ENCODE measurements at regions not wholly inside any gene's neighbourhood (a gene's known extent, or its start where the extent isn't known, plus 50 kb on each side); places are given as distances from the start of the nearest gene placed in this dataset.

- no peak for DNase-seq
These were observed 50.0 kb downstream of the PABIR2 start for GRCh38 chrX:134747006-134747405.

DNA sequence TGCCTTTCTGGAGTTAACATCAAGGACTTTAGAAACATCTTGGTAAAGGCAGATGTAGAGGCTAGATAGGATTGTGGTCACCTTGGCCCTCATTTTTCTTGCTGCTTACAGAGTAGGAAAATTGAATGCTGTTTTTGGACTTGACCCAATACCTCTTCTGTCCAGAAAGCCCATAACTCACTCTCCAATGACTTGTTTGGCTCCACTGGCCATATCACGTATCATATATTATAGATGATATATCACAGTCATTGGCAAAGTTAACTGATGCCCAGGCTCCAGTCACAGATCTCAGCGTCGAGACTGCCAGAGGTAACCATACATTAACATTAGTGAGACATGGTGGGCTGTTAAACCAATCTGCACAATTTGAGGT lies 50.6 kb downstream of the PABIR2 start:
- DNase-seq = no peak

DNA sequence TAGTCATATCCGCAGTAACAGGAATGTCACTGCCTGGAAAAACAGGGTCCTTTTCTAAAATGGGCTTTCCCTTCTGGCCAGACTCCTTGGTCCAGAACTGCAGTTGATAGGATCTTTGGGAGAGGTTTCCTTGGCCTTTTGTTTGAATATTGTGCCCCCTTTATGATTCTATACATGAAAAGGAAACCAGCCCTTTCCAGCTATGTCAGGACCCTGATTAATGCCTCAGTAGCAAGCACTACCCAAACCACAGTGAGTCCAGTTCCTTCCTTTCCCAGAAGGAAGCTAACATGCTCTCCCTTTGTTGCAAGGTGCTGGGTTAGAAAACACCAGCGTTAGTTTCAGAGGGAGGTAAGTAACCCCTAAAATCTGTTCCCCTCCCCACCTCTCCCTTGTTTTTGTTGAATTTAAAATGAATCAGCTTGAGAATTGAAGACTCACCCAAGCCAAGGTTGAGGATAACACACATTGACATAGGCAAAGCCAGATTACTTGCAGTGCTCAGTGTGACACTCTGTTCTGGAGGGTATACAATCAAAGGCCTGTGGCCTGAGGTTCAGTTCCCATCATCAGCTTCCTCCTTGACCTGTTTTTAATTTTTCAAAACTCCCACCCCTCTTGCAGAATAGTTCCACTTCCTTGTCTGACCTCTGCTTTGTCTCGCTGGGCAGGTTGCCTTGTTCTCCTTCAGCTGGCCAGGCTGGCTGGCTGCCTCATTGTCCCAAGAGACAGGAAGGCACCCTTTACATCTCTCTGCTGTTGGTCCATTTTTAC lies 51.2 kb downstream of the PABIR2 start:
- no peak for DNase-seq

GRCh38 chrX:134743091-134743490 lies 53.9 kb downstream of the PABIR2 start:
- no peak for DNase-seq

DNA sequence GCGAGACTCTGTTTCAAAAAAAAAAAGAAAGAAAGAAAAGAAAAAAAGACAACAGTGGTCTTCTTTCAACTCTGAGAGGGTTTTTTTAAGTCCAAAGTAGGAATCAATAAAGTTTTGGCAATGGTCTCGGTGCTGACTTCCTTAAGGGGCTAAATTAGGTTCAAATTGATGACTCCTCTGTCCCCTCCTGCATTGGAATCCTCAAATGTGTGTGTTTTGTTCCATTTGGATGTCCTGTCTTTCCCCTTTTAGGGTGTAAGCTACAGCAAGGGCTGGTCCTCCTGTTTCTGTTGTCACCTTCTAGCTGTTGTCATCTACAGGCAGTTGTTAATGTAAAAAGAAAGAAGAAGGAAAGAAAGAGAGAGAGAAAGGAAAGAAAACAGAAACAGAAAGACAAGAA lies 54.4 kb downstream of the PABIR2 start:
- no peak for DNase-seq

DNA sequence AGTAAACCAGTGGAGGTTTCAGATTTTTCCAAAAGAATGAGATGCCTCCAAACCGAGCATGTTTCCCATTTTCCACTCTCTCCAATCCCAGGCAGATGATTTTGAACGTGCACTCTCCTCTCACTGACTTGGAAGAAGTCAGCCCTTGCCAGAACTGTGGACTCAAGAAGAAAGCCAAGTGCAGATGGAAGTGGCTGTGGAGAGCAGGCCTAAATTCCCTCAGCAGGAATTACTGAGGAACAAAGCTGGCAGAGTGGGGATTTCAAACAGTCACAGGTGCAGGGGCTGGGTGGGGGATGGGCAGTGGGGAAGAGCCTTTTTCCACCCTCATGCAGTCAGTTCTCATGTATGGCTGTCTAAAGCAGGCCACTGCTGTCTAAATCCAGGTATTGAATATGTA lies 55.3 kb downstream of the PABIR2 start:
- no peak for DNase-seq

GRCh38 chrX:134738986-134739740 lies 57.8 kb downstream of the PABIR2 start:
- DNase-seq = no peak

- no peak for DNase-seq
These were observed 58.6 kb downstream of the PABIR2 start for GRCh38 chrX:134738445-134738844.

- no peak for DNase-seq
These were observed 59.2 kb downstream of the PABIR2 start for GRCh38 chrX:134737721-134738369.

DNA sequence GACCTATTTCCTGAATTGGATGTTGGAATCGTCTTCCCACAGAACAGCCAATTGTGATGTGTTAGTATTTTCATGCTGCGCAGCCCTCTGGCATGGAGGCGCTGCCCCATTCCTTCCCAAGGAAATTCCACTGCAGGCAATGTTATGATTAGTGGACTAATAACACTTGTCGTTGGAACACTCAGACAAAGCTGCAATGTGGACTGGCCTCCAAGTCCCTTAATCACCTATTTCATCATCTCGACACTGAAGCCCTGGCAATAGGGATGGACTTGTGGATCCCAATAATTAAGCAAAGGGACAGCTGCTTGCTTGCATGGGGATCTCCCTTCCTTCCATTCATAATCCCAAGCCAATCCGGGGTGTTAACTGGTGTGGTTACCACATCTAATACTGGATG lies 59.9 kb downstream of the PABIR2 start:
- no peak for DNase-seq

DNA sequence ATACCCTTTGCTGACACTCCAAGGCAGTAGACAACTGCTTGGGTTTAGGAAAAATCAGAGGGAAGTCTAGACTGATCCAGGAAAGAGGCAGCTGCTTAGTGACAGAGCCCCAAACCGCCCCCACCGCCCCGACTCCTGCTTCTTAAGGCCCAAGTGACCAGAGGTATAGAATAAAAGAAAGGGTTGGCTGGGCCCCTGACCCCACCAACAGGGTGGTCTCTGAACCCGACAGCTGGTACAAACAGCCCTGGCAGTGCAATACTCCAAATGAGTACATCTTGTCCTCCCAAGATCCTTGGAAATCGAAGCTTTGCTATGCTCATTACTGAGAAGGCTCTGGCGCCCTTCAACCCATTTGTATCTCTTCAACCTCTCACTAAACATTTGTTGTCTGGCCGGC lies 60.6 kb downstream of the PABIR2 start:
- DNase-seq = no peak

DNA sequence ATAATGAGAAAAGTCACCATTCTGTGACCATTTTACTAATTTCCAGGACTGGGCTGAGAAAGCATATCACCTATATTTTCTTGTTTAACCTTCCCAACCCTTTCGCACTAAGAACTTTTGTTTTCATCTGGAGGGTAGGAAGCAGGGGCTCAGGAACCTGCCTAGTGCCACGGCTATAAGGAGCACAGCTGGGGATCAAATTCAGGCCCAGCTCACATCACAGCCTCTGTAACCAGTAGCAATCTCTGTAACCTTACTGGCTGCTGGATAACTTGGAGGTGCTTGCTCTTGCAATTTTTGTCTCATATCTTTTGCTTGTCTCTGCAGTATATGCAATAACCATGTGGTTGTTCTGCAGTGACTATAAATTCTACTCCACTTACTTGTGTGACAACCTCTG lies 62.0 kb downstream of the PABIR2 start:
- no peak for DNase-seq

GRCh38 chrX:134734466-134734952 lies 62.5 kb downstream of the PABIR2 start:
- no peak for DNase-seq

- DNase-seq = no peak
These were observed 63.4 kb downstream of the PABIR2 start for GRCh38 chrX:134733591-134733990.

DNA sequence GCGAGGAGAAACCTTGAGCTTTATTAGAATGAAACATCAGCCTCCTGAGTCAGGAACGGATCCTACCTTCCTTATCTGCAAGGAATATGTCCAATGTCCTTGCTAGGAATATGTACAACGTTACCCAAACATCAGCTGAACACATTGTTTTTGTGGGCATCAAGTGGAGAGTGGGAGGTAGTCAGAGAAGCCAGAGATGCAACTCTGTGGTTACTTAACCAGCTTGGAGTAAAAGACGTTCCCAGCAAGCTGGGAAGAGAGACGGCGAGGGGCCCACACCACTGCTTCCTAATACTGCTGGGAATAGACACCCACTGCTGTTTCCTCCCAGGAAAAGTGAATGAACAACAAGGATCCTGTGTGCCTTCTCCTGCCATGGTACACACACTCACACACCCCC lies 64.3 kb downstream of the PABIR2 start:
- DNase-seq = no peak

DNA sequence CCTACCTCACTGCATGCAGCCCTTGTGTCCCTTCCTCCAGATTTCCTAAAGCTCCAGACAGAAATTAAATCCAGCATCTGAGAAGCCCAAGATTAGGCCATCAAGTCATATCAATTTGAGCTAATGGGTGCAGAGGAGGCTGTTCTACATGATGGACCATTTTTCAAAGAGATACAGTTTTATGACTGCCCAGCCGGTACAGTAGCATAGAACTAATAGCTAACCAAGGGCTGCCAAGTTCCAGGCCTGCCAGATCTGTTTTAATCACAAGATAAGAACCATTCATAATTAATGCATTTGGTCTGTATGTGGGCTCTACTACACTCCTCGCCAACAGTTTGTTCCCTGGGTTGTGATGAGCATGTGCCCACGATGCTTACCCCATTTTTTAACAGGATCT lies 64.9 kb downstream of the PABIR2 start:
- no peak for DNase-seq

GRCh38 chrX:134727363-134727762 lies 69.1 kb upstream of the PLAC1 start:
- no peak for DNase-seq

DNA sequence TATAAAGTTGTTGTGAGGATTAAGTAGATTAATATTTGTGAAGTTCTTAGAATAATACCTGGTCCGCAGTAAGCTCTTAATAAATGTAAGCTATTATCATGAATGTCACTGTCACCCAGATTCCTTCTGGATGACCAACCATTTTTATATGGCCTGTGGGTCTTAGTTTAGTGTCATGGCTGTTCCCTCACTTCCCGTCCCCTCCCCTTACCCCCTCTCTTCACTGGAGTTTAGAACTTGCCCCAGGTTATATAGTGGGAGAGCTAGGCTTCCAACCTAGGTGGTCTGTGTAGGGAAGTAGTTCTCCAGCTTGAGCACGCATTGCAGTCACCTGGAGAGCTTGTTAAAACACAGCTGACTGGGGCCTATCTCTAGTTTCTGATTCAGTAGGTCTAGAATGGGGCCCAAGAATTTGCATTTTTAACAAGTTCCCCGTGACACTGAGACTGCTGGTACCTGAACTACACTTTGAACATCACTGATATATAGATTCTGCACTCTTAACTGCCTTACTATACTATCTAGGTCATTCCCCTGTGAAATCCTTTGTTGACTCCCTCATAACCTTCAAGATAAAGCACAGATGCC lies 66.9 kb upstream of the PLAC1 start:
- DNase-seq = no peak

DNA sequence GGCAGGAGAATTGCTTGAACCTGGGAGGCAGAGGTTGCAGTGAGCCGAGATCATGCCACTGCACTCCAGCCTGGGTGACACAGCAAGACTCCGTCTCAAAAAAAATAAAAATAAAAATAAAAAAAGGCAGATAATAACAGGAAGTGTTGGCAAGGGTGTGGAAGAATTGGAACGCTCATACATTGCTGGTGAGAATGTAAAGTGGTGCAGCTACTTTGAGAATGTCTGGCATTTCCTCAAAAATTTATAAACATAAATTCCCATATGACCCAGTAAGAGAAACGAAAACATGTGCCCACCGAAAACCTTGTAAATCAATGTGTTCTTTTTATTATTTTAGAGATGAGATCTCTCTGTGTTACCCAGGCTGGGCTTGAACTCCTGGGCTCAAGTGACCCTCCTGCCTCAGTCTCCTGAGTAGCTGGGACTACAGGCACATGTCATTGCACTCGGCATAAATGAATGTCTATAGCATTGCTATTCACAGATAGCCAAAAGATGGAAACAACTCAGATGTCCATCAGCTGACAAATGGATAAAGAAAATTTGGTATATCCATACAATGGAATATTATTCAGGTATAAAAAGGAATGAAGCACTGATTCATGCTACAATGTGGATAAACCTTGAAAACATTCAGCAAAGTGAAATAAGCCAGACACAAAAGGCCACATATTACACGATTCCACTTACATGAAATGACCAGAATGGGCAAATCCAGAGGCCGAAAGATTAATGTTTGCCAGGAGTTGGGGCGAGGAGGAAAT lies 63.7 kb upstream of the PLAC1 start:
- no peak for DNase-seq

- DNase-seq = peak; percentile 13
These were observed 60.7 kb upstream of the PLAC1 start for GRCh38 chrX:134718966-134719317.

DNA sequence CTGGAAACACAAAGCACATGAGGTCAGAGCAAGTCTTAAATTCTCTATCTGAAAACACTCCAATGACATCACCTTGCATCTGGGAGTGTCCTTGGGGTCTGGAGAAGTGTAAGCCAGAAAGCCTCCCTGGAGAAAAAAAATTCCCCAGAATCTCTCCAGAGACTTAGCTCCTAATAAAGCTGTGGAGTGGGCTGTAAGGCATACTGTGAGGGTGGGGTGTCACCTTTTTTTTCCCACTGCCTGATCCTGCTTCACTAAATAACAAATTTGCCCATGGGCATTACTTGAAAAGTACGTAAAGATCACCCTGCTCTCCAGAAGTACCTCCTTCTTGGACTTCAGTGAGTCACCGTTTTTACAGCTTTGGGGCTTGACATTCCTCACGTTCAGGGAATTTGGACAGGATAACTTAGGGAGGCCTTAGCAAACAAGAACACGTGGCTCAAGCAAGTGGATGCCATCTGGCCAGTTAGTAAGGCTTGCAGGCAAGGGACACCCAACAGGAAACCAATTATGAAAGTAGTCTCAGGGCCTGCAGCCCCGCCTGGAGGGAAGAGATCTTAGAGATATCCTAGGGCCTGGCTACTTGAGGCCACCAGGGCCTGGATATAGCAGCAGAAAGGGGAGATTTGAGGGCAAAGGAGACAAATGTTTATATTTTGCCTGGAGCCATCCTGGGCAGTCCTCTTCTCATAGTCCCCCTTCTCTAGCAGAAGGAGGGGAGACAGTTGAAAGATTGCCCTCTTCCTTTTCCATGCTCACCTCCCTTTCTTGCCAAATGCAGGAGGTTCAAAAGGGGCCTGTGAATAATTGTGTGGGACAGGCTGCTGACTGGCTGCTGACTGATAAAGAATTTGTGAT lies 60.1 kb upstream of the PLAC1 start:
- DNase-seq = peak; percentile 8

DNA sequence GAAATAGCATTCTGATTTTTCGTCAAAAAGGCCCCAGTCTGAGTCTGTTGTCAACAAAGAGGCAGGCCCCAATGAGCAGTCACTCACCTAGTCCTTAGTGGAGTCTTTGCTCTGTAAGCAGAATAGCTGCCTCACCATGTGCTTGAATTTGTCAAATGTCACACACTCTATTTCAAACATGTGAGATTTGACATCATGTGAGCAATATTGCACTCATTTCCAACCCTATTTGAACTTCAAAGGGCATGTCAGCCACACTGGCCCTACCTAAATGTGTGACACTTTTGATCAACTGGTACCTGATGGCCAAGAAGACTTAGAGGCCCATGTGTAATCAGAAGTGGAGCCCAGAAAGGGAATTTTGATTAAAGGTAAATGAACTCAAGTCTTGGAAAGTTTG lies 59.4 kb upstream of the PLAC1 start:
- no peak for DNase-seq

Measured in RPMI8226 (cell line).